Keratinocyte (primary cell): ENCODE measurements at regions not wholly inside any gene's neighbourhood (a gene's known extent, or its start where the extent isn't known, plus 50 kb on each side); places are given as distances from the start of the nearest gene placed in this dataset.

Source experiments
- DNase-seq: peaks from one replicate; pipeline ENCODE4 v3.0.0-alpha.2; 2011; ENCODE audit warnings: low read depth, missing footprints, low spot score
- FAIRE-seq: peaks from 2 replicates; lab custom pipeline; 2011; peaks lifted over from hg19 to GRCh38; lab: Jason Lieb, UNC
- H2AFZ ChIP-seq: 2 replicates; pipeline ENCODE4 v1.6.0; 2012; ENCODE audit warnings: low read length, control low read depth, inconsistent platforms; ENCODE audit not compliant: control insufficient read depth
- H3K27ac ChIP-seq: 2 replicates; pipeline ENCODE4 v1.5.1; 2011; ENCODE audit warnings: low read length; ENCODE audit not compliant: control insufficient read depth, insufficient read depth
- H3K27me3 ChIP-seq: 3 replicates; pipeline ENCODE4 v1.6.0; 2011; ENCODE audit warnings: low read length; ENCODE audit not compliant: control insufficient read depth, insufficient read depth; ENCODE audit errors: extremely low read depth
- H3K36me3 ChIP-seq, 2 experiments: 2 replicates in 1 of 2; 3 replicates in 1 of 2; pipeline ENCODE4 v1.5.1; 2011; ENCODE audit warnings: low read length in 2 of 2, mild to moderate bottlenecking in 1 of 2; ENCODE audit not compliant: control insufficient read depth in 2 of 2, insufficient read depth in 2 of 2; ENCODE audit errors: extremely low read depth in 1 of 2
- H3K4me1 ChIP-seq: 3 replicates; pipeline ENCODE4 v1.5.1; 2011; ENCODE audit warnings: low read length; ENCODE audit not compliant: control insufficient read depth, insufficient read depth; ENCODE audit errors: extremely low read depth
- H3K4me2 ChIP-seq: 3 replicates; pipeline ENCODE4 v1.6.0; 2011; ENCODE audit warnings: low read depth, low read length; ENCODE audit not compliant: control insufficient read depth, insufficient read depth; ENCODE audit errors: extremely low read depth
- H3K4me3 ChIP-seq, 3 experiments: fragments of 200-600 bp in 1 of 3; sonication (generic) in 1 of 3; 2 replicates in 2 of 3; 3 replicates in 1 of 3; pipeline ENCODE4 v1.5.1; 2011 to 2016; ENCODE audit warnings: low read length in 3 of 3, mild to moderate bottlenecking in 3 of 3, control low read depth in 2 of 3, inconsistent platforms in 1 of 3, low read depth in 1 of 3, mixed read lengths in 1 of 3, mixed run types in 1 of 3, moderate library complexity in 1 of 3; ENCODE audit not compliant: control insufficient read depth in 2 of 3, insufficient read depth in 2 of 3; ENCODE audit errors: extremely low read depth in 1 of 3
- H3K79me2 ChIP-seq: 2 replicates; pipeline ENCODE4 v1.6.0; 2012; ENCODE audit warnings: low read length; ENCODE audit not compliant: control insufficient read depth, insufficient read depth
- H3K9ac ChIP-seq: 3 replicates; pipeline ENCODE4 v1.6.0; 2011; ENCODE audit warnings: low read length; ENCODE audit not compliant: control insufficient read depth, insufficient read depth; ENCODE audit errors: extremely low read depth
- H3K9me1 ChIP-seq: 3 replicates; pipeline ENCODE4 v1.6.0; 2011; ENCODE audit warnings: low read length; ENCODE audit not compliant: control insufficient read depth, insufficient read depth; ENCODE audit errors: extremely low read depth
- H3K9me3 ChIP-seq: 2 replicates; pipeline ENCODE4 v1.5.1; 2012; ENCODE audit warnings: low read depth, low read length; ENCODE audit not compliant: control insufficient read depth
- H4K20me1 ChIP-seq: 3 replicates; pipeline ENCODE4 v1.6.0; 2011; ENCODE audit warnings: low read length; ENCODE audit not compliant: control insufficient read depth, insufficient read depth; ENCODE audit errors: extremely low read depth
- EZH2 ChIP-seq: IDR thresholded peaks from one replicate; pipeline ENCODE4 v1.6.1; 2012; ENCODE audit warnings: inconsistent platforms, mild to moderate bottlenecking, low read length, moderate library complexity
- dilution Hi-C: fragments of 300-500 bp; cut with MboI; formaldehyde crosslinking; loops from one replicate; pipeline ENCODE4 v1.7.0; 2020; ENCODE audit warnings: low sequenced_read_pairs; ENCODE audit not compliant: extremely low pct_ligation_motif_present
- TF ChIP-seq, protein P1 (sequence below), 3 experiments: IDR thresholded peaks in 1 of 3; conservative IDR thresholded peaks in 1 of 3; optimal IDR thresholded peaks in 1 of 3; 2 replicates in 2 of 3; 3 replicates in 1 of 3; pipeline versions ENCODE3 to v1.5.1; 2011; ENCODE audit warnings: low read length in 3 of 3, mild to moderate bottlenecking in 3 of 3, moderate library complexity in 2 of 3, control low read depth in 1 of 3, inconsistent platforms in 1 of 3; ENCODE audit not compliant: insufficient read depth in 2 of 3; ENCODE audit errors: extremely low read depth in 1 of 3

DNA sequence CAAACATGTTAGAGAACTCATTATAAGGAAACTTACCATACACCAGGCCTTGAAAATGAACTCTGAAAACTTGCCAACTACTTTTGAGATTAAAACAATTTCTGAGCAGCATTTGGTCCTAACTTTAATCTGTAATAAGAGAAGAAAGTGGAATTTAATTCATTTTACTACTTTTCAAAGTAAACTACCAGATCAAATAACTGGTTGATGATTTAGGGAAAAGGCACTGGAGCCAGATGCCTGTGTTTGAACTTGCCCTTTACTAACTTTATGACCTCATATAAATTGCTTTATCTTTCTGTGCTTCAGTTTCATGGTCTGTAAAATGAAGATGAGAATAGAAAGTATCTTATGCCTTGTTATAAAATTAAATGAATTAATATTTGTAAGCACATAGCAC lies 159.9 kb upstream of the PCDH18 start:
- Histone ChIP-seq H3K9me3 (no peaks in the 10 kb centered on the region), H3K27ac (no peak overlapping the region), H3K79me2 (no peaks in the 10 kb centered on the region), H4K20me1 (no peaks in the 10 kb centered on the region), H3K36me3 (no peaks in the 10 kb centered on the region), H3K9ac (no peak overlapping the region), H3K27me3 (no peaks in the 10 kb centered on the region), H3K4me2 (no peak overlapping the region), H3K9me1 (no peaks in the 10 kb centered on the region), H3K4me3 (no peak overlapping the region), H2AFZ (no peak overlapping the region), H3K4me1 (no peaks in the 10 kb centered on the region)
- TF ChIP-seq, protein P1, sequence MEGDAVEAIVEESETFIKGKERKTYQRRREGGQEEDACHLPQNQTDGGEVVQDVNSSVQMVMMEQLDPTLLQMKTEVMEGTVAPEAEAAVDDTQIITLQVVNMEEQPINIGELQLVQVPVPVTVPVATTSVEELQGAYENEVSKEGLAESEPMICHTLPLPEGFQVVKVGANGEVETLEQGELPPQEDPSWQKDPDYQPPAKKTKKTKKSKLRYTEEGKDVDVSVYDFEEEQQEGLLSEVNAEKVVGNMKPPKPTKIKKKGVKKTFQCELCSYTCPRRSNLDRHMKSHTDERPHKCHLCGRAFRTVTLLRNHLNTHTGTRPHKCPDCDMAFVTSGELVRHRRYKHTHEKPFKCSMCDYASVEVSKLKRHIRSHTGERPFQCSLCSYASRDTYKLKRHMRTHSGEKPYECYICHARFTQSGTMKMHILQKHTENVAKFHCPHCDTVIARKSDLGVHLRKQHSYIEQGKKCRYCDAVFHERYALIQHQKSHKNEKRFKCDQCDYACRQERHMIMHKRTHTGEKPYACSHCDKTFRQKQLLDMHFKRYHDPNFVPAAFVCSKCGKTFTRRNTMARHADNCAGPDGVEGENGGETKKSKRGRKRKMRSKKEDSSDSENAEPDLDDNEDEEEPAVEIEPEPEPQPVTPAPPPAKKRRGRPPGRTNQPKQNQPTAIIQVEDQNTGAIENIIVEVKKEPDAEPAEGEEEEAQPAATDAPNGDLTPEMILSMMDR (optimal IDR thresholded peaks at IDR 0.05 in 1 of 3, IDR thresholded peaks at IDR 0.05 in 1 of 3, conservative IDR thresholded peaks at IDR 0.05 in 1 of 3; ENCODE audit: extremely low read depth in 1 of 3, insufficient read depth in 2 of 3, low read length in 3 of 3) = no peak
- TF ChIP-seq EZH2 = no peak
- DNase-seq (no peak), FAIRE-seq (no peak)
- dilution Hi-C loops = no loop called here

DNA sequence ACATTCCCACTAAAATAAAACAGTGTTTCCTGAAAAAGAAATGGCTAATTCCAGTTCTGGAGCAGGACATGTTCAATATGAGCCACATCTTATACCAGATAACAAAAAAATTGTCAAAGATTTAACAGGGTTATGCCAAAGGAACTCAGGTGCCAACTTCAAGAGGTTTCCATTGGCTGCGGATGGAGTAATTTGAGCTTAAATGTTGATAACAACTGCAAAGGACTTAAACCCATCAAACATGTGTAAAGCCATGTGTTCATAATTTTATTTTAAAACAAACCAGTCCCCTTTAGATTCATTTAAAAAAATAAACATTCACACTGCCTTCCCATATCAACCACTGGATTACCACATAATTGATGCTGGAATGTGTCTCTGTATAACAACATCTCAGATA lies 156.4 kb upstream of the PCDH18 start:
- H2AFZ ChIP-seq = no peak overlapping the region
- no peak for DNase-seq
- no peaks in the 10 kb centered on the region for H4K20me1 ChIP-seq
- no peaks in the 10 kb centered on the region for H3K4me1 ChIP-seq
- H3K36me3 ChIP-seq = no peaks in the 10 kb centered on the region
- H3K27ac ChIP-seq = no peak overlapping the region
- dilution Hi-C loops = no loop called here
- H3K9me3 ChIP-seq = no peaks in the 10 kb centered on the region
- no peak overlapping the region for H3K9ac ChIP-seq
- H3K4me3 ChIP-seq = no peak overlapping the region
- no peak for FAIRE-seq
- no peaks in the 10 kb centered on the region for H3K79me2 ChIP-seq
- H3K9me1 ChIP-seq = no peaks in the 10 kb centered on the region
- no peaks in the 10 kb centered on the region for H3K27me3 ChIP-seq
- H3K4me2 ChIP-seq = no peak overlapping the region
- TF ChIP-seq EZH2 = no peak
- TF ChIP-seq, protein P1 (optimal IDR thresholded peaks at IDR 0.05 in 1 of 3, IDR thresholded peaks at IDR 0.05 in 1 of 3, conservative IDR thresholded peaks at IDR 0.05 in 1 of 3; ENCODE audit: extremely low read depth in 1 of 3, insufficient read depth in 2 of 3, low read length in 3 of 3) = no peak
